ENCODE measurements at regions not wholly inside any gene's neighbourhood (a gene's known extent, or its start where the extent isn't known, plus 50 kb on each side); places are given as distances from the start of the nearest gene placed in this dataset.

GRCh38 chr10:21002091-21002878 lies 105.2 kb upstream of the NEBL start:
- TF ChIP-seq EZH2 (IDR thresholded peaks at IDR 0.05; ENCODE audit: borderline replicate concordance, low read depth, low read length, severe bottlenecking) (no peak), CTCF (IDR thresholded peaks at IDR 0.05; ENCODE audit: borderline replicate concordance, extremely low read depth, low read length, poor library complexity, severe bottlenecking) (no peak)

Measured in DND-41 (cell line).